Uterus (tissue), 3 donors: ENCODE measurements at regions not wholly inside any gene's neighbourhood (a gene's known extent, or its start where the extent isn't known, plus 50 kb on each side); places are given as distances from the start of the nearest gene placed in this dataset.

ENCODE experiments used
- DNase-seq, 2 donors: peaks; one replicate each; pipeline ENCODE4 v3.0.0-alpha.2; 2019 to 2020
- H3K27ac ChIP-seq, 2 donors: fragments of 200-600 bp; sonication (generic); 1 replicate in 1 of 2; 2 replicates in 1 of 2; pipeline ENCODE4 v1.5.1; 2016 to 2018
- H3K27me3 ChIP-seq, 2 donors: fragments of 200-600 bp; sonication (generic); one replicate each; pipeline ENCODE4 v1.5.1; 2018 to 2019; ENCODE audit warnings: control low read depth in 1 of 2
- H3K36me3 ChIP-seq, 2 donors: fragments of 200-600 bp; sonication (generic); one replicate each; pipeline ENCODE4 v1.5.1; 2019; ENCODE audit warnings: control low read depth in 1 of 2
- H3K4me1 ChIP-seq, 2 donors: fragments of 200-600 bp; sonication (generic); one replicate each; pipeline ENCODE4 v1.5.1; 2018 to 2019; ENCODE audit warnings: control low read depth in 1 of 2
- H3K4me3 ChIP-seq, 2 donors: fragments of 200-600 bp; sonication (generic); 1 replicate in 1 of 2; 2 replicates in 1 of 2; pipeline ENCODE4 v1.5.1; 2018 to 2019; ENCODE audit warnings: mild to moderate bottlenecking in 1 of 2
- H3K9me3 ChIP-seq, 2 donors: fragments of 200-600 bp; sonication (generic); one replicate each; pipeline ENCODE4 v1.5.1; 2019; ENCODE audit warnings: control low read depth in 1 of 2
- CTCF ChIP-seq, 4 experiments: fragments of 200-600 bp in 2 of 4; fragments of 450-650 bp in 2 of 4; sonication (generic) in 2 of 4; IDR thresholded peaks; one replicate each; pipeline ENCODE4 v1.5.1; 2016 to 2019; ENCODE audit warnings: antibody characterized with exemption in 4 of 4, mild to moderate bottlenecking in 2 of 4, moderate library complexity in 1 of 4
- POLR2A ChIP-seq, 2 donors: fragments of 450-650 bp; IDR thresholded peaks; one replicate each; pipeline ENCODE4 v1.6.1; 2016; ENCODE audit warnings: antibody characterized with exemption in 2 of 2, mild to moderate bottlenecking in 1 of 2, moderate library complexity in 1 of 2
- intact Hi-C: fragments of 100-400 bp; cut with DNase I; formaldehyde crosslinking; loops from one replicate; pipeline ENCODE4 v1.15.1; 2023; ENCODE audit warnings: low total_unique reads
- donor health status: DM: yes; HTN: yes; CAD: no.

GRCh38 chr2:67304300-67304890 lies 92.7 kb upstream of the ETAA1 start:
- Histone ChIP-seq H3K4me1 (peaks cover 0 to 2% of the 10 kb centered on the region in 2 donors), H3K4me3 (no peak overlapping the region), H3K36me3 (no peaks in the 10 kb centered on the region), H3K27me3 (no peaks in the 10 kb centered on the region), H3K9me3 (no peaks in the 10 kb centered on the region), H3K27ac (no peak overlapping the region)
- no peak for TF ChIP-seq CTCF (IDR thresholded peaks at IDR 0.05)
- TF ChIP-seq POLR2A (IDR thresholded peaks at IDR 0.05) = no peak
- no peak for DNase-seq
- intact Hi-C loops = no loop called here

DNA sequence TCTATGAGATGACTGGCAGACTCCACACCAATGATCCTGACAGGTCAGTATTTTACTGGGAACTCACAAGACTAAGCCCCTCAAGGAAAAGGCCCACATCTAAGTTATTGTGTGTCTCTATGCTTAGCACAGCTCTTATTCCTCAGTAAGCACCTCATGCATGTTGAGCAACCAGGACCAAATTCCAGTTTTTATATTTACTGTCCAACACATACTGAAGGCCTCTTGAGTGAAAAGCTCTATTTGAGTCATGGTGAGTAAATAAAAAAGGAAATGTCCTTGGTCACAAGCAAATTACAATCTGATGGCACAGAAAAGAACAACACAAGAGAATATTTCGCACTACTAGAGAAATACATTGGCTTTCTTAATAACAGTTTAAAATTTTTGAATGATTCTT lies 87.9 kb upstream of the ETAA1 start:
- Histone ChIP-seq H3K4me1 (peaks cover 0 to 4% of the 10 kb centered on the region in 2 donors), H3K9me3 (no peaks in the 10 kb centered on the region), H3K27ac (no peak overlapping the region), H3K36me3 (no peaks in the 10 kb centered on the region), H3K27me3 (no peaks in the 10 kb centered on the region), H3K4me3 (no peak overlapping the region)
- TF ChIP-seq POLR2A (IDR thresholded peaks at IDR 0.05) (no peak), CTCF (IDR thresholded peaks at IDR 0.05) (no peak)
- no peak for DNase-seq
- intact Hi-C loops = no loop called here

DNA sequence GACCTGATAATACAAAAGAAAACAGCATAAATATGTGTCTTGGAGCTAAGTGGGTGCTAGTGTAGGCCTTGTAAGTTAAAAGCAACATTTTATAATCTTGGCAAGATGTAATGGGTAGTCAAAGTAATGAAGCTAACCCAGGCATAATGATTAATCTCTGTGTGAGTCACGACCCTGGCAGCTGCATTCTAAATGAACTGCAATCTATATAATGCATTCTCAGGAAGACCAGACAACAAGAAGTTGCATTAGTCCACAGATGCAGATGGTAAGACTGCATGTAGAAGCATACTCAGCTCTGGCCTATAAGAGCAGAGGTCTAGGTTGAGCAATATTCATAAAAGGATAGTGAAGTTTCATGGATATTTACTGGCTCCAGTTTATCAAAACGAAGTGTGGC lies 85.6 kb upstream of the ETAA1 start:
- intact Hi-C loops = no loop called here
- peaks cover 0 to 4% of the 10 kb centered on the region in 2 donors for H3K4me1 ChIP-seq
- H3K36me3 ChIP-seq = no peaks in the 10 kb centered on the region
- H3K27ac ChIP-seq = no peak overlapping the region
- H3K4me3 ChIP-seq = no peak overlapping the region
- H3K27me3 ChIP-seq = no peaks in the 10 kb centered on the region
- TF ChIP-seq CTCF (IDR thresholded peaks at IDR 0.05) (no peak), POLR2A (IDR thresholded peaks at IDR 0.05) (no peak)
- H3K9me3 ChIP-seq = no peaks in the 10 kb centered on the region
- DNase-seq = no peak

- no peak overlapping the region for H3K27ac ChIP-seq
- DNase-seq = no peak
- TF ChIP-seq POLR2A (IDR thresholded peaks at IDR 0.05) = no peak
- no peak for TF ChIP-seq CTCF (IDR thresholded peaks at IDR 0.05)
- no peaks in the 10 kb centered on the region for H3K9me3 ChIP-seq
- H3K27me3 ChIP-seq = no peaks in the 10 kb centered on the region
- intact Hi-C loops = no loop called here
- peaks cover 0 to 4% of the 10 kb centered on the region in 2 donors for H3K4me1 ChIP-seq
- no peak overlapping the region for H3K4me3 ChIP-seq
- H3K36me3 ChIP-seq = no peaks in the 10 kb centered on the region
Measured at GRCh38 chr2:67312871-67313270, 84.3 kb upstream of the ETAA1 start.

GRCh38 chr2:67313536-67313935 lies 83.6 kb upstream of the ETAA1 start:
- H3K4me1 ChIP-seq = peaks cover 0 to 4% of the 10 kb centered on the region in 2 donors
- TF ChIP-seq POLR2A (IDR thresholded peaks at IDR 0.05) (no peak), CTCF (IDR thresholded peaks at IDR 0.05) (no peak)
- intact Hi-C loops = no loop called here

More at GRCh38 chr2:67313536-67313935, 83.6 kb upstream of the ETAA1 start:
- Histone ChIP-seq H3K36me3 (no peaks in the 10 kb centered on the region), H3K27ac (no peak overlapping the region), H3K9me3 (no peaks in the 10 kb centered on the region), H3K4me3 (no peak overlapping the region), H3K27me3 (no peaks in the 10 kb centered on the region)
- DNase-seq = no peak
